Esophagus mucosa (tissue), 1 donor: ENCODE measurements at regions not wholly inside any gene's neighbourhood (a gene's known extent, or its start where the extent isn't known, plus 50 kb on each side); places are given as distances from the start of the nearest gene placed in this dataset.
A peak's percentile ranks its signal among the peaks of the same experiment; 100 is the strongest.

Source experiments
- ATAC-seq: fragments of 200-7000 bp; cut with Tn5 transposase; one replicate; pipeline ENCODE4 v1.9.1; 2020
- donor health status: DM: yes; HTN: yes; CAD: no.

GRCh38 chr12:77202457-77203060 lies 137.2 kb upstream of the E2F7 start:
- ATAC-seq: no peak

GRCh38 chr12:77189901-77190416 lies 124.6 kb upstream of the E2F7 start:
- ATAC-seq: no peak

GRCh38 chr12:77189458-77189857 lies 124.1 kb upstream of the E2F7 start:
- ATAC-seq: no peak

- no peak for ATAC-seq
Observed at GRCh38 chr12:77179515-77179914, 114.1 kb upstream of the E2F7 start.

- ATAC-seq: no peak
Observed at GRCh38 chr12:77167801-77168200, 102.4 kb upstream of the E2F7 start.

GRCh38 chr12:77166696-77167095 lies 101.3 kb upstream of the E2F7 start:
- no peak for ATAC-seq

- ATAC-seq: no peak
Observed at GRCh38 chr12:77163074-77164038, 98.0 kb upstream of the E2F7 start.

- no peak for ATAC-seq
Observed at GRCh38 chr12:77161944-77162343, 96.6 kb upstream of the E2F7 start.

GRCh38 chr12:77160931-77161330 lies 95.6 kb upstream of the E2F7 start:
- ATAC-seq: no peak

GRCh38 chr12:77153706-77154105 lies 88.3 kb upstream of the E2F7 start:
- no peak for ATAC-seq

- ATAC-seq: no peak
Observed at GRCh38 chr12:77152623-77153193, 87.3 kb upstream of the E2F7 start.

- no peak for ATAC-seq
Observed at GRCh38 chr12:77151030-77151429, 85.7 kb upstream of the E2F7 start.

- ATAC-seq: no peak
Observed at GRCh38 chr12:77133566-77133965, 68.2 kb upstream of the E2F7 start.

- no peak for ATAC-seq
Observed at GRCh38 chr12:77131977-77132490, 66.7 kb upstream of the E2F7 start.

- no peak for ATAC-seq
Observed at GRCh38 chr12:77130193-77130592, 64.8 kb upstream of the E2F7 start.

GRCh38 chr12:77124767-77125166 lies 59.4 kb upstream of the E2F7 start:
- ATAC-seq: no peak

GRCh38 chr12:77122661-77123060 lies 57.3 kb upstream of the E2F7 start:
- no peak for ATAC-seq

- peak; percentile 95 for ATAC-seq
Observed at GRCh38 chr12:77122236-77122635, 56.9 kb upstream of the E2F7 start.

- no peak for ATAC-seq
Observed at GRCh38 chr12:77120156-77121085, 55.1 kb upstream of the E2F7 start.

GRCh38 chr12:77118696-77119095 lies 53.3 kb upstream of the E2F7 start:
- ATAC-seq: no peak

GRCh38 chr12:77116277-77116676 lies 50.9 kb upstream of the E2F7 start:
- ATAC-seq: no peak

- ATAC-seq: no peak
Observed at GRCh38 chr12:77115471-77115870, 50.1 kb upstream of the E2F7 start.
